Hepatocyte (in vitro differentiated cells): ENCODE measurements at regions not wholly inside any gene's neighbourhood (a gene's known extent, or its start where the extent isn't known, plus 50 kb on each side); places are given as distances from the start of the nearest gene placed in this dataset.
A peak's percentile ranks its signal among the peaks of the same experiment; 100 is the strongest.

ENCODE experiments used
- DNase-seq: peaks from one replicate; pipeline ENCODE4 v3.0.0-alpha.2; 2016; ENCODE audit warnings: low spot score
- H2AFZ ChIP-seq: fragments of 200-600 bp; sonication (generic); 2 replicates; pipeline ENCODE4 v1.6.0; 2016; ENCODE audit warnings: antibody characterized with exemption, mild to moderate bottlenecking
- H3K27ac ChIP-seq: fragments of 200-600 bp; sonication (generic); 2 replicates; pipeline ENCODE4 v1.5.1; 2016; ENCODE audit warnings: mild to moderate bottlenecking
- H3K27me3 ChIP-seq: fragments of 200-600 bp; sonication (generic); 2 replicates; pipeline ENCODE4 v1.6.1; 2016
- H3K36me3 ChIP-seq: fragments of 200-600 bp; sonication (generic); replicated peaks from 2 replicates; pipeline ENCODE4 v1.5.1; 2016; ENCODE audit warnings: low read depth; ENCODE audit not compliant: insufficient read depth
- H3K4me1 ChIP-seq: fragments of 200-600 bp; sonication (generic); 2 replicates; pipeline ENCODE4 v1.5.1; 2016; ENCODE audit warnings: mild to moderate bottlenecking, moderate library complexity; ENCODE audit not compliant: insufficient read depth
- H3K4me2 ChIP-seq: fragments of 200-600 bp; sonication (generic); 2 replicates; pipeline ENCODE4 v1.6.0; 2016
- H3K4me3 ChIP-seq: fragments of 200-600 bp; sonication (generic); 2 replicates; pipeline ENCODE4 v1.5.1; 2016; ENCODE audit warnings: mild to moderate bottlenecking
- H3K79me2 ChIP-seq: fragments of 200-600 bp; sonication (generic); 2 replicates; pipeline ENCODE4 v1.6.0; 2017; ENCODE audit warnings: mild to moderate bottlenecking
- H3K9me2 ChIP-seq: fragments of 200-600 bp; sonication (generic); replicated peaks from 2 replicates; pipeline ENCODE4 v1.6.0; 2017; ENCODE audit warnings: mild to moderate bottlenecking; ENCODE audit not compliant: insufficient read depth
- H3K9me3 ChIP-seq: fragments of 200-600 bp; sonication (generic); 2 replicates; pipeline ENCODE4 v1.5.1; 2016; ENCODE audit warnings: low read depth, mild to moderate bottlenecking
- H4K20me1 ChIP-seq: fragments of 200-600 bp; sonication (generic); 2 replicates; pipeline ENCODE4 v1.6.0; 2016; ENCODE audit warnings: mild to moderate bottlenecking; ENCODE audit not compliant: insufficient read depth, poor library complexity, severe bottlenecking
- EZH2 ChIP-seq: fragments of 200-600 bp; sonication (generic); IDR thresholded peaks from 2 replicates; pipeline ENCODE4 v1.6.1; 2016; ENCODE audit warnings: antibody characterized with exemption, mild to moderate bottlenecking, borderline replicate concordance
- EZH2phosphoT487 ChIP-seq: fragments of 200-600 bp; sonication (generic); IDR thresholded peaks from one replicate; pipeline ENCODE4 v1.6.1; 2018; ENCODE audit warnings: antibody characterized with exemption, mild to moderate bottlenecking, low read depth, moderate library complexity; ENCODE audit not compliant: unreplicated experiment, severe bottlenecking
- WGBS: methylation state at CpG from one replicate; pipeline ENCODE4 v1.1.6; 2016; ENCODE audit warnings: low lambda C conversion rate; ENCODE audit errors: missing lambda C conversion rate; 5-methylcytosine and 5-hydroxymethylcytosine counted together
- TF ChIP-seq, protein P1 (sequence below): fragments of 200-600 bp; sonication (generic); IDR thresholded peaks from 2 replicates; pipeline ENCODE4 v1.5.1; 2016; ENCODE audit warnings: antibody characterized with exemption, mild to moderate bottlenecking; ENCODE audit not compliant: poor library complexity

DNA sequence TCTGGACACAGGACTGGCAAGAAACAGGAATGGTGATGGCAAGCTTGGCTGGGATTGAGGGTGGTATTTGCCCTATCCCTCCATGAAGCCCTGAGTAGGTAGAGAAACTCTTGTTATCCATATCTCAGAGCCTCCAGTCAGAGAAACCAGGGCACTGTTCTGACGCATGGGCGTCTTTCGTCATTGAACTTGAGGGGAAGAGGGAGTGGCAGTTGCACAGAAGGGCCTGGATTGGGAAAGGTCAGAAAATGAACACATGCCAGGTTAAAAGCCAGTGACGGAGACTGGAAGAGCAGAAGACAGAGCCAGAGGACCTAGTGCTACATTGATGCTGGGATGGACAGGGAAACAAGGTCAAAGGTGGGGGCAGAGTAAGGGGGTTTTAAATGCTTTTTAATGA, 516.7 kb downstream of the PLPP3 start:
- Histone ChIP-seq H3K9me3 (no peaks in the 10 kb centered on the region), H3K9me2 (no peaks in the 10 kb centered on the region), H3K36me3 (no peaks in the 10 kb centered on the region), H3K79me2 (no peaks in the 10 kb centered on the region), H3K27ac (no peak overlapping the region), H3K4me3 (no peak overlapping the region), H3K27me3 (no peaks in the 10 kb centered on the region), H4K20me1 (no peaks in the 10 kb centered on the region), H2AFZ (no peak overlapping the region), H3K4me2 (no peak overlapping the region), H3K4me1 (peaks cover 16% of the 10 kb centered on the region)
- WGBS = 97% methylated on average over 4 of the region's 4 CpGs
- no peak for DNase-seq
- TF ChIP-seq EZH2 = no peak
- no peak for TF ChIP-seq EZH2phosphoT487
- TF ChIP-seq, protein P1, sequence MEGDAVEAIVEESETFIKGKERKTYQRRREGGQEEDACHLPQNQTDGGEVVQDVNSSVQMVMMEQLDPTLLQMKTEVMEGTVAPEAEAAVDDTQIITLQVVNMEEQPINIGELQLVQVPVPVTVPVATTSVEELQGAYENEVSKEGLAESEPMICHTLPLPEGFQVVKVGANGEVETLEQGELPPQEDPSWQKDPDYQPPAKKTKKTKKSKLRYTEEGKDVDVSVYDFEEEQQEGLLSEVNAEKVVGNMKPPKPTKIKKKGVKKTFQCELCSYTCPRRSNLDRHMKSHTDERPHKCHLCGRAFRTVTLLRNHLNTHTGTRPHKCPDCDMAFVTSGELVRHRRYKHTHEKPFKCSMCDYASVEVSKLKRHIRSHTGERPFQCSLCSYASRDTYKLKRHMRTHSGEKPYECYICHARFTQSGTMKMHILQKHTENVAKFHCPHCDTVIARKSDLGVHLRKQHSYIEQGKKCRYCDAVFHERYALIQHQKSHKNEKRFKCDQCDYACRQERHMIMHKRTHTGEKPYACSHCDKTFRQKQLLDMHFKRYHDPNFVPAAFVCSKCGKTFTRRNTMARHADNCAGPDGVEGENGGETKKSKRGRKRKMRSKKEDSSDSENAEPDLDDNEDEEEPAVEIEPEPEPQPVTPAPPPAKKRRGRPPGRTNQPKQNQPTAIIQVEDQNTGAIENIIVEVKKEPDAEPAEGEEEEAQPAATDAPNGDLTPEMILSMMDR = no peak

DNA sequence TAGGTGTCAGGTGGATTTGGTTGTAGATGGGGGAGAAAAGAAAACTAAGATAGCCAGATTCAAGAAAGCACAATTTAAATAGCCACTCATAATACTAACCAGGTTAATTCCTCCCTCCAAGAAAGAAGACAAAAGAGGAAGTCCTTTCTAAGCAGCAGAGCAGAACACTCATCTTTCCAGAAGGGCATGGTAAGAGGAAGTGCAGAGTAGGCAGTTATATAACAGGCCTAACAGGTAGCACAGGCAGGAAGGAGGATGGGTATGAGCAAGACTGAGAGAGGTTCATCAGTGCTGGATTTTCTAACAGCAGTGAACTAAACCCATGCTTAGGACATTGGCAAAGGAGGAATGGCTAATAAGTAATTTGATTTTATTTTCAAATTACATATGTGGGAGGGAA, 517.5 kb downstream of the PLPP3 start:
- H3K4me1 ChIP-seq = peaks cover 16% of the 10 kb centered on the region
- H3K36me3 ChIP-seq = no peaks in the 10 kb centered on the region
- H3K4me3 ChIP-seq = no peak overlapping the region
- no peaks in the 10 kb centered on the region for H3K9me3 ChIP-seq
- H3K79me2 ChIP-seq = no peaks in the 10 kb centered on the region
- H3K27me3 ChIP-seq = no peaks in the 10 kb centered on the region
- H2AFZ ChIP-seq = no peak overlapping the region
- TF ChIP-seq EZH2 (no peak), EZH2phosphoT487 (no peak)
- TF ChIP-seq, protein P1 = no peak
- no peaks in the 10 kb centered on the region for H4K20me1 ChIP-seq
- no peaks in the 10 kb centered on the region for H3K9me2 ChIP-seq
- DNase-seq = no peak
- H3K27ac ChIP-seq = no peak overlapping the region
- no peak overlapping the region for H3K4me2 ChIP-seq

DNA sequence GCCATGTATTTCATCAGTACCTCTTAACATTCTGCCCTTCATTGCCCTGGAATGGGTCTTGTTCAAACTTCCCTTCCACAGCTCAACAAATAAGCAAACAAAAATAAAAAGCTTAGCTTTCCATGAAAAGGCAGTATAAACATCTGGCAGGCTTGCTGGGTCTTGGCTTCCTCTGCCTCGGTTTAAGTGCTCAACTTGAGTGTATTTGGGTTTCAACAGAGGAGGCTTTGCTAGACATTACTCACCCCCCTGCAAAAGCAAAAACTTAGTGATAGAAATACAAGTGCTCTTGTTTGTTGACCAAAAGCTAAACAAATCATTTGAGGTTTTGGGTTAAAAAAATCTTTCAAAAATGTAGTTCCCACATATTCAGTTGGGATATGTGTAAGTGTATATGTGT, 518.5 kb downstream of the PLPP3 start:
- H3K79me2 ChIP-seq = no peaks in the 10 kb centered on the region
- H2AFZ ChIP-seq = no peak overlapping the region
- no peaks in the 10 kb centered on the region for H3K27me3 ChIP-seq
- H3K36me3 ChIP-seq = no peaks in the 10 kb centered on the region
- TF ChIP-seq, protein P1 = no peak
- no peak for TF ChIP-seq EZH2
- H3K4me3 ChIP-seq = no peak overlapping the region
- H3K4me1 ChIP-seq = peaks cover 16% of the 10 kb centered on the region
- 21% methylated on average over 1 of the region's 1 CpG for WGBS
- no peaks in the 10 kb centered on the region for H3K9me2 ChIP-seq
- no peaks in the 10 kb centered on the region for H4K20me1 ChIP-seq
- DNase-seq = peak; percentile 30
- peak overlapping the region; percentile 21 for H3K27ac ChIP-seq
- H3K9me3 ChIP-seq = no peaks in the 10 kb centered on the region
- H3K4me2 ChIP-seq = no peak overlapping the region
